ENCODE measurements at regions not wholly inside any gene's neighbourhood (a gene's known extent, or its start where the extent isn't known, plus 50 kb on each side); places are given as distances from the start of the nearest gene placed in this dataset.

DNA sequence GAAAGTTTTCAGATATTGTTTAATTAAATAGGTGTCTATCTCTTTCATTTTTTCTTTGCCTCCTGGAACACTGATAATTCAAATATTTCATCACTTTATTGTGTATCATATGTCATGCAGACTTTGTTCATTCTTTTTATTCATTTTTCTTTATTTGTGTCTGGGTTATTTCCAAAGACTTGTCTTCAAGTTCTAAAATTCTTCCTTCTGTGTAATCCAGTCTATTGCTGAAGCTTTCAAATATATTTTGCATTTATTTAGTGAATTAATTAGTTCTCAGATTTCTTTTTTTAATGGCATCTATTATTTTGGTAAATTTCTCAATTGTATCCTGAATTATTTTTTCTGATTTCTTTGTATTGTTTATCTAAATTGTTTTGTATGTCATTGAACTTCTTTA is 70.1 kb downstream of the ZNF330 start (continued):
- TF ChIP-seq CHD7 (IDR thresholded peaks at IDR 0.05; ENCODE audit: insufficient replicate concordance, low read length), result no peak
- no peak for TF ChIP-seq RNF2 (IDR thresholded peaks at IDR 0.05; ENCODE audit: borderline replicate concordance, low read depth, low read length, missing control alignments, poor library complexity, severe bottlenecking)
- no peak for TF ChIP-seq SAP30 (IDR thresholded peaks at IDR 0.05; ENCODE audit: insufficient read depth, insufficient replicate concordance, low read length)
- TF ChIP-seq TBP (IDR thresholded peaks at IDR 0.05; ENCODE audit: low read depth, low read length), result no peak
- TF ChIP-seq POLR2A (IDR thresholded peaks at IDR 0.05; ENCODE audit: control extremely low read depth in 1 of 2, low read depth in 2 of 2, low read length in 2 of 2), result no peak
- no peak for TF ChIP-seq FOSL1 (IDR thresholded peaks at IDR 0.05; ENCODE audit: insufficient read depth, low read depth, low read length)
- no peak for TF ChIP-seq CBX5 (IDR thresholded peaks at IDR 0.05; ENCODE audit: low read depth, low read length)
- no peak for TF ChIP-seq POU5F1 (IDR thresholded peaks at IDR 0.05; ENCODE audit: low read depth, low read length)
- no peak for TF ChIP-seq TCF12 (IDR thresholded peaks at IDR 0.05; ENCODE audit: low read depth, low read length)

All from H1 (cell line).